ENCODE measurements at regions not wholly inside any gene's neighbourhood (a gene's known extent, or its start where the extent isn't known, plus 50 kb on each side); places are given as distances from the start of the nearest gene placed in this dataset.

DNA sequence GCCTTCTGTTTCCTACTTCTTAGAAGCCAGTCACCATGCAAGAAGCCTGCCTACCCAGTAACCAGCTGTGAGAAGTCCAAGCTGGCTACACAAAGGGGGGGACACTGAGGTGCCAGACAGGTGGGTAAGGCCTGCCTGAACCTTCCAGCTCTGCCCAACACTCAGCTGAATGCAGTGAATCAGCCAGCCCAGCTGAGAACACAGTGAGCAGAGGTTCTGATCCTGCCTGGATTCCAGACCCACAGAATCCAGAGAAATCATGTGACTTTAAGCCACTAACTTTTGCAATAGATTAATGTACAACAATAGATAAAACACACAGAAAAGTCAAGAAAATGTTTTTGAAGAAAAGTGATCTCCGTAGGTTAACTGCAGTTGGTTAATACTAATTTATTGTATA lies 151.7 kb downstream of the EFNB2 start:
- DNase-seq (ENCODE audit: low read depth in 2 of 2): no peak

DNA sequence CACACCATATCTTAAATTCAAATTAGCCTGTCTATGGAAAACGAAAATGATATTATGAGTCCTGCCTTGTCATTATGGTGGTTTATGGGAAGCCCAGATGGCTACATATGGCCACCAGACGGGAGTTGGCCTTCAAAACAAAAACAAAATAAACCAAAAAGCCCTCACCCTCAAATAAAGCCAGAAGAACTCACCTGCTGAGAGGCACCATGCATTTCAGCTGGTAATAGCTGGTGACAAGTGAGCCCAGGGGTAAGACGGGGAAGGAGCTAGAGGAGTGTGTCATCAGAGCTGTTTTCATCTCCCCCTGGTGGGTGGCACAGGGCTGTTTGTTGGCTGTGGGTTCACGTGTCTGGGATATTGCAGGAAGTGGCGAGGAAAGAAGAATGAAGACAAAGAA lies 152.9 kb downstream of the EFNB2 start:
- no peak for DNase-seq (ENCODE audit: low read depth in 2 of 2)

DNA sequence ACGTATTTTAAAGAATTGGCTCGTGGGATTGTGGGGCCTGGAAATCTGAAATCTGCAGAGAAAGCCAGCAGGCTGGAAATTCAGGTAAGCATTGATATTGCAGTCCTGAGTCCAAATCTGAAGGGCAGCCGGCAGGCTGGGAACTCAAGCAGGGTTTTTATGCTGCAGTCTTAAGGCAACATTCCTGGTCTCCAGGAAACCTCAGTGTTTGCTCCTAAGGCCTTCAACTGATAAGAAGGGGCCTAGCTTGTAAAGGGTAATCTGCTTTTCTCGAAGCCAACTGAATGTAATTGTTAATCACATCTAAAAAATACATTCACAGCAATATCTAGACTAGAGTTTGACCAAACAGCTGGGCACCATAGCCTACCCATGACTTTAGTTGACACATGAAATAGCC lies 154.4 kb downstream of the EFNB2 start:
- DNase-seq (ENCODE audit: low read depth in 2 of 2): no peak

DNA sequence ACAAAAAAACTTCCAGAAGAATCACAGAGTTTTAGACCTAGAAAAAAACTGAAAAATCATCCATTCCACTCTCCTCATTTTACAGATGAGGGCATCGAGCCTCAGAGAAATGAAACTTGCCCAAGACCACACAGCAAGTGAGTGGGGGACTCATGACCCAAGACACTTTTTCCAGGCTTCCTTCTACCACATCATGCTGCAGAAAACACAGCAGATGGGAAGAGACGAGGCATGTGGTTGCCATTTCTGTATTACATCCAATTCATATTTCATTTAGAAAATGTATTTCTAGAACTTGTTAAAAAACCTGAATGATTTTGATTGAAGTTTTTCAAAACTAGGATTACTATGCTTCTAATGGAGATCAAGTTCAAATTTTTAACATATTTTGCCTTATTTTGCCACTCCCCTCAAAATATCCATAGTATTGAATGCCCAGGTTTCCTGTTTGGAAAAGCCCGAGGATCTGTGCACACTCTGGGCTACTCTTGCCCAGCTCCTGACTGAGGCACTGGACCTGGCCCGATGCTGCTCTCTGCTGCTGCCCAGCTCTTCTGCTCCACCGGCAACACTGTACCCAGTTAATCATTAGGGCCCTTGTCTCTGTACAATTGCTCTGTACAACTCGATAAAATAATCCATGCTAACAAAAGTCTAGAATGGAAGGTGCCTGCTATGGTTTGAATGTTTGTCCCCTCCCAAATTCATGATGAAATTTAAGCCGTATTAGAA lies 157.4 kb downstream of the EFNB2 start:
- DNase-seq (ENCODE audit: low read depth in 2 of 2): no peak

DNA sequence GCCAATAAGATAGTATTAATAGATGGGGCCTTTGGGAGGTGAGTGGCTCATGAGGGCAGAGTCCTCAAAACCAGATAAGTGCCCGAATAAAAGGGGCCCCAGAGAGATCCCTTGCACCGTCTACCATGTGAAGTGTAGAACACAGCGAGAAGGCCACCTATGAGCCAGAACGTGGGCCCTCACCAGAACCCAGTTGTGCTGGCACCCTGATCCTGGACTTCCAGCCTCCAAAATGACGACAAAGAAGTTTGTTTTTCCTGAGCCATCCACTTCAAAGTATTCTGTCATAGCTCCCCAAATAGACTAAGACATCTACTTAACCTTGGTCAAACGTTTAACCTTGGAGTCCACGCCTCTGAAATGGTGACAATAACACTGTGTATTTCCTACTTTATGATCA lies 158.1 kb downstream of the EFNB2 start:
- no peak for DNase-seq (ENCODE audit: low read depth in 2 of 2)

DNA sequence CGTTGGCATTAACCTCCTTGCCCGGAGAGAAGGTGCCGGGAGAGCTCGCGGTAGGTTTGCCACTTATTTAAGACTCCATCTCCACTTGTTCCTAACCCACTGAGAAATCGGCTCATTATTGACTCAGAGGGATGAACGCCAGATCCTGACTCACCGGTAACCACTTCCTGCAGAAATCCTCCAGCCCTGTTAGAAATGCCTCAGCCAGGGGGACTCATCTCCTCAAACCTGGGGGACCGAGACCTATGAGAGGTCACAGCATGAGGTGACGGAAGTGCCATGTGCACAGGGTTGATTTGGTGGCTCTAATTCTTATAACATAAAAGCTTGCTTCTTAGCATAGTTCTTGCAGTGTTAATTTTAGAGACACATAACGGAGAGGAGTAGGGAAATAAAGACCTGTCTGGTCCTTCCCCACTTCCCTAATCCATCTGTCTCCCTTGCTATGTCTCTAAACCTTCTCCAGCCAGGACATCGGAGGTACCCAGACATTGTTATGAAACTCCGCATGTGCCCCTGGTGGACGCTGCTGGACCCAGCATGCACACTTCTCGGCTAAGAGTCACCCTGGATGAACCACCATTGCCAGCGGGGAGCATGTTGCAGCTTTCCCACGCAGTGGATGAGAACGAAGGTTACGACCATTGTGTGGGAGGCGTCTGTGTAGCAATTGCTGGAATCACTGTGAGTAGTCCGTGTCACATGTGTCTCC lies 158.9 kb downstream of the EFNB2 start:
- DNase-seq (ENCODE audit: low read depth in 2 of 2): no peak

DNA sequence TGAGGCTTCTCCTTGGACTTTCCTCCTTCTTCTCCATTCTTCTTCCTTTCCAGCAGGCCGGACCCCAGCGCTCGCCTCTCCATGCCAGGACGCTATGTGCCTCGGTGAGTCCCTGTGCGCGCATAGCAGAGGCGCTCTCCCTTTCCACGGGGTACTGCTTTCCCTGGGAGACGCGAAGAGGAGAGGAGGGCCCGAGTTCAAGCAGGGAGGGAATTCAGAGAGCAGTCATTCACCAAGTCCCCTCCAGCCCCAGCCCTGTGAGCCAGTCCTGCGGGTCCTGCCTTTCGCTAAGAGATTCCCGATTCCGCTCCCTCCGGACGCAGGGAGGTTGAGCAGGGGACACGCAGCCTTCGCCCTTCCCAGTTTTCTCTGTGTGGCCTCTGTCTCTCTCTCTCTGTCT lies 160.4 kb downstream of the EFNB2 start:
- DNase-seq (ENCODE audit: low read depth in 2 of 2): no peak

DNA sequence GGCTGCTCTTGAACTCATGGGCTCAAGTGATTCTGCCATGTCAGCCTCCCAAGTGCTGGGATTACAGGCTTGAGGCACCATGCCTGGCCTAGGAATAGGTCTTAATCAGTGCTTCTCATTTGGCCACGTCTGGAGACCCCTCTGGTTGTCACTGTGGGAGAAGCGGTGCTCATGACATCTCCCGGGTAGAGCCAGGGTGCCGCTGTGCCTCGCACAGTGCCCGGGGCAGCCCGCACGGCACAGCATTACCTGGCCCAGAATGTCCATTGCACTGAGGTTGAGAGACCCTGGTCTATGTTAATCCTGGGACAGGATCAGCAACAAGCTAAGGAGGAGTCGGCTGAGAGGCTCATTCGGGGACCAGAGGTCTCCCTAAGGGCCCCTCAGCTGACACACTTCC lies 160.8 kb downstream of the EFNB2 start:
- DNase-seq (ENCODE audit: low read depth in 2 of 2): no peak

DNA sequence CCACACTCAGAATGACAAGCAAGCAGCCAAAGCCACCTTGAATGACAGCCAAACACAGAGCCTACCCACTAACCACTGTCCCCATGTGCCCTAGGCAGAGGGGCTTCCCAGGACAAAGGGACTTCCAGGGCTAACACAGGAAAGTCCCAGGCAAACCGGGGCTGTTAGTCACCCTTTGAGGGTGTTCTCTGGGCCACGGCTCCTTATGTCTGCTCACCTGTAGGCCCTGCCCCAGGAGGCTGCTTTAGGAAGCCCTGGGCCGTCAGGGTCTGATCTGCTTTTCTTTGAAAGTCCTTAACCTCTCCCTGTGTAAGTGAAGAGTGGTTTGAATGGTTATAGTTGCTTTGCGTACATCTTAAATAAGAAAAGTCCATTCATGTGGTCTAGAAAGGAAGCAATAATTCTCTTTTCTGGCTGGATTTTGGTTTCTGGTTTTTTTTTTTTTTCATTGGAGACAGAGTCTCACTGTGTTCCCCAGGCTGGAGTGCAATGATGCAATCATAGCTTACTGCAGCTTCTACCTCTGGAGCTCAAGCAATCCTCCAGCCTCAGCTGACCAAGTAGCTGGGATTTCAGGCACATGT lies 161.4 kb downstream of the EFNB2 start:
- DNase-seq (ENCODE audit: low read depth in 2 of 2): no peak

DNA sequence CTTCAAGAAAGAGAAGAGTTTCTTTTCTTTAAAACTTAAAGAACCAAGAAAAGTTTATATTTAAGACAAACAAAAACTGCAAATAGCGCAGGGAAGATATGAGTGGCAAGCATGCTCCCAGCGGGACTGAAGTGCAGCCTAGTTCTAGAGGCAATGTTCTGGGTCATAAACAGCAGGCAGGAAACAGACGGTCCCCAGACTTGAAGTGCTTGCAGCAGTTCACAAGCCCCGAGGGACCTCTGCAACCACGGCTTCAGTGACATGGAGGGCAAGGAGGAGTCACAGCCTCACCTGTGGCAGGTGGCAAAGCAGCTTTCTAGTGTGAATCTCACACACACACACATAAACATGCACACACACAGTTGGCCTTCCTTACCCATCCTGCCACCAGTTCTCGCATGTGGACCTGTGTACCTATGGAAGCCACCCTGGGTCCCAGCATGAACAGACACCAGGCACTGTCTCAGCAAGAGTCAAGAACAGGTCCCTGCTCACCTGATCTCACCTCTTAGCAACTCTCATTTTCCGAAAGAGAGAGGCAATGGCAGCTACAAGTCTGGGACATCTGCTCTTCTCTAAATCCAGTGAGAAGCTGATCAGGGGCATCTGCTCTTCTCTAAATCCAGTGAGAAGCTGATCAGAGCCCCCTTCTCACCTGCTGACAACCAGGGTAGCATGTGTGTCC lies 162.0 kb downstream of the EFNB2 start:
- no peak for DNase-seq (ENCODE audit: low read depth in 2 of 2)

DNA sequence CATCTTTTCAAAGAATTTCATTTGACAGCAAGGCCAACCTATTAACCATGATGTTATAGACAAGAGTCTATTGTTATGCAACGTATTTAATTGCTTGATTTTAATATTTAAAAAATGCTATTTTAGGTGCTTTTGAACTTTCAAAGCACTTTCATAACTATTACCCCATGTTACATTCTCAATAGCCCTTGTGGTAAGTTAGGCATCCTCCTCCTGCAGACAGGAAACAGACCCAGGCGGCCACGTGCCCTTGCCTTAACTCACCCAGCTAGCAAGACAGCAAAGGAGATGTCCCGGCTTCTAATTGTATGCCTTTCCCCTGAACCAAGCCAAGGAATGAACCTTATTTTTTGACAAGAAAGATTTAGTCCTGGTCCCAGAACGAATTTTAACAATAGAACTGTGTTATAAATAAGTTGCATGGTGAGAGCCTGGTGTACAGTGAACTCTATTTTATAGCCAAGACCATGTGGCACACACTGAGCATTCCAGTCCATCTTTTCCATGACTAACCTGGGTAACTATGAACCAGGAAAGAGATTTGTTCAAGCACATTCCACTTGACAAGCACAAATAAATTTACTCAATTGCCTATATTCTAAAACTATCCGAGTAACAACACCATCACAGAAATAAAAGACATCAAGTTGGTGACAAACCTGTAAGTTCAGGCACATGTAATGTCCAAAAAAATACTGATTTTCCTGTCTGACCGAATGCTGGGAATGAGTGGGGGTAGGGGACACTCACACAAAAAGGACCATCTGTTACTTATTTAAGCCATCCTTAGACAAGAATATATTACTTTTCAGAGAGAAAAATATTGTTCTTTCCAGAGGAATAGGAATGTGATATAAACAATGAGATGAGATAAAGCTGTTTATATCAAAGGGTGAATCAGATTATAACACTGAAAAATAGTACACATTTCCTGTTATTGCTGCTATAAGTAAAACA lies 163.0 kb downstream of the EFNB2 start:
- DNase-seq (ENCODE audit: low read depth in 2 of 2): no peak

DNA sequence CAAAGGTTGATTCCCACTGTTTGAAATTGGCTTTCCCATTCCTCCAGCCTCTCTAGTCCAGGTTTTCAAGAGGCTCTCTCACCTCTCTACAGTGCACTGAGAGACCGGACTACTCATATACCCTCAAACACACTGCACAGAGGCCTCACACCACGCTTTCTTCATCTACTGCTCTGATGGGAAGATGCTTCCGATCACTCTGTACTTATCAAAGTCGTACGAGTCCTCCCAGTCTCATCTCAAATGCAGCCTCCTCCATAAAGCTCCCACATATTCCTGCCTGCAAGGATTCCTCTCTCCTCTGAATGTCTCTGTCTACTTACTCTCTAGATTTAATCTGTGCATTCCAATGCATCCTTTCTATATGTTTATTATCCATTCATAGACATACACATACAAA lies 164.4 kb downstream of the EFNB2 start:
- DNase-seq (ENCODE audit: low read depth in 2 of 2): no peak

DNA sequence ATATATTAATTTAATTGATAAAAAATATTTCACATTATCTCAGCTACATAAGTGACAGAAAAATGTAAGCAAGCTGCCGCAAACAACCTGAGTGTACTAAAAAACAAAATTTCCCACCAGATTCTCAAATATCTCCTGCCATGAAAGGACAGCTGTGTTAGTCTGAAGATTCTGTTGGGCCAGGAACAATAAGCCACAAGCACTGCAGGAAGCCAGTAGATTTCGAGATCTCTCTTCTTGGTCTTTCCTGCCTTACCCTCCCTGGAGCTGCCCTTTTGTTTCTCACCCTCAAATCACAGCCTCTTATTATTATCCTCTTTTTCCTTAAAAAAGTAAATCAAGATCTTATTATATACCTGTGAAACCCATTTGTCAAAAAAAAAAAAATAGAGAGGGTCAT lies 165.6 kb downstream of the EFNB2 start:
- DNase-seq (ENCODE audit: low read depth in 2 of 2): no peak

DNA sequence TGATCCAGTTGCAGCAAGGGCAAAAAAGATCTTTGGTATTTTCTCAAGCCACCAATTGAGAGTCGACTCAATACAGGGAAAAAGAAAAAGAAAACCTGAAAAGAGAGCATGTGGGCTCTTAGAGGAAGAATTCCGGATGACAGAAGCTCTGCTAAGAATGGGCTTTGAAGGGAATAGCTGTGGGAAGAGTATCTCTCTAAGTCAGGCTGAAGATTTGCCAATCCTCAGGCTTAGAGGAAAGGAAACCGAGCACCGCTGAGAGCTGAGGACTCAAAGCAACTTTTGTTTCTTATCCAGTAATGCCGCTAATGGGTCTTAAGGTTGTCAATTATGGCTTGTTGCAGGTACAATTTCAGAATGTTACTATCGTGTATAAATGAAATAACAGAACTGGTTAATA lies 166.4 kb downstream of the EFNB2 start:
- no peak for DNase-seq (ENCODE audit: low read depth in 2 of 2)

DNA sequence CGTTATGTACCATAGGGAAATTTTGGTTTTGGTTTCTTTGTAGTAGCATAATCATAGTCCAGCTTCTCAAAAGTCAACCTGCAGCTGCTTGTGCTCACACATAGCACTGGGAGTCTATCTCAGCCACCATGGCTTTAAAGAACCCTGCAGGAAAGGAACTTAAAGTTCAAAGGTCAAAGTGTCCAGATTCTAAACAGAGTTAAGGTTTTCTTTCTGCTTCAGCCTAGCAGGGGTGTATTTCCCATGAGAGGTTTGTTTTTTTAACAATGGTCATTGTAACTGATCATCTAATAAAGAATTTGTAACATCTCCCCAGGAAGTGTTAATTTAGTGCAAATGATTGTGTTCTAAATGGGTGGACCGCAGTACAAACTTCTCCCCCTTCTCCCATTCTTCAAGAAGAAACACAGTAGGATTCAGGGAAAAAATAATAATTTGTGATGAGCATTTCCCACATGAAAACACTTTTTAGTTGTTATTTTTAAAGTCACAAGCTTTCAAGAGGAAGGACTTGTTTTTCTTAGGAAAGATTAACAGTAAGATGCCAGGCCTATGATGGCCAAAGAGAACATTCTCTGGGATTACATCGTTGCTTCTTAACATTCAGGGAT lies 168.0 kb downstream of the EFNB2 start:
- no peak for DNase-seq (ENCODE audit: low read depth in 2 of 2)

DNA sequence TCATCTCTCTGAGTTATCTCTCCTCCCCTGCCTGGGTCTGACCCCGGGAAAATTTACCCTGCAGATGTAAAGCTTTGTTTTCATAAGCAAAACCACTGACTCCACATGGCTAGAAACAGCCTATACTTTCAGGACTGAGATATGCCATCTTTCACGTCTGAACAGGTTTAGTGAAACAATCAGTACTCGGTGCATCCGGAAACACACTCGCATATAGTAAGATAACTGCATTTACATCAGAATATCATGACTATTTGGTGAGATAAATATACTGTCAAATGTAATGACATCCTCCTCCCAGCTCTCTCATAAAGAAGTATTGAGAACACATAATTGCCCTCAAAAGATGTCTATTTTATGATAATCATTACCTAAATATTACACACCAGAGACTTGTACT lies 172.8 kb downstream of the EFNB2 start:
- DNase-seq (ENCODE audit: low read depth in 2 of 2): no peak

DNA sequence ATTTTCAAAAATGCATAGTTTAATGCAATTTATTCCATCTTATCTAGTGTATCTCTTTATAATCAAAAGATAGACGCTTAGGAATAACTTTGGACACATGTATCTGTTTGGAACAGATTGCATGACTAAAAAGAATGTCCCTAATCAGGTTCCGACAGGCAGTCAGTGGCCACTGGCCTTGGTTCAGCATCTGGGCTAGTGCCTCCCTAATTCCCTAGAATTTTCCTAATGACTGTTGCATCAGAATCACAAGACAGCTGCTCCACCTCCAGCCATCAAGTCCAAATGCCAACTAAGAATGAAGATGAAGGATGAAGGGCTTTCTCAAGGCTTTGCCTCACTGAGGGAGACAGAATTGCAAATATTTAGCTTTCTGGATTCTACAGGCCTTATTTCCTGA lies 173.8 kb downstream of the EFNB2 start:
- no peak for DNase-seq (ENCODE audit: low read depth in 2 of 2)

DNA sequence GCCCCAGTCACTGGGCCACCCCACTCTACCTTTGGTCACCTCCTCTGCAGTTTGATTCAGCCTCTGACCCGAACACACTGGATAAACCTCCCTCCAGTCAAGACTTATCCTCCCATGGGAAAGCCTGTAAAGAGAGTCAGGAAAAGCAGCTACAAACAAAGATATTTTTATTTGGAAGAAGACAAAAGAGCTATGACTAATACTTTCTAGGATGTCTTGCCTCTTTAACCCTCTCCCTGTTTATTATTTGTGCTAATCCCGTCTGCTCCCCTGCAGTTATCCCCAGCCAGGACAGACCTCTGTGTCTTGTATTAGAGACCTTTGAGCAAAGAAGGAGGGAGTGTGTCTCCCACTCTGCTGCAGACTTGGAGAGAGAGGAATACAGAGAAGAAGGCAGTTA lies 178.3 kb downstream of the EFNB2 start:
- no peak for DNase-seq (ENCODE audit: low read depth in 2 of 2)

DNA sequence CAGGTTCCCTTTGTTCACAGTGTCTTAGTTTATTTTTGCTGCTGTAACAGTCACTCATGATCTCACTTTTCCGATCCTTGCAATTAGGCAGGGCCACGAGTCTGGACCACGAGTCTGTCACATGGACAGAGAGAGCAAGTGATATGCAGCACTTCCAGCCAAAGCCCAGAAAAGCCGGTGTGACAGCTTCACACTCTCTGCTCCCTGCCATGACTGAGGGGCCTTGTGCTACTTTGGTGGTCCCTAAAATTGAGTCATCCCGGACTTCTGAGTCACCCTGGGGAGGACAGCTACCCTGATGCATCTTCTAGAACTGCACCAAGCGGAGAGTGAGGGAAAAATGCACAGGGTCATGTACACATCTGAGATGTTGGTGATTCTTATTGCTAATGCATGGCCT lies 179.6 kb downstream of the EFNB2 start:
- DNase-seq (ENCODE audit: low read depth in 2 of 2): no peak

DNA sequence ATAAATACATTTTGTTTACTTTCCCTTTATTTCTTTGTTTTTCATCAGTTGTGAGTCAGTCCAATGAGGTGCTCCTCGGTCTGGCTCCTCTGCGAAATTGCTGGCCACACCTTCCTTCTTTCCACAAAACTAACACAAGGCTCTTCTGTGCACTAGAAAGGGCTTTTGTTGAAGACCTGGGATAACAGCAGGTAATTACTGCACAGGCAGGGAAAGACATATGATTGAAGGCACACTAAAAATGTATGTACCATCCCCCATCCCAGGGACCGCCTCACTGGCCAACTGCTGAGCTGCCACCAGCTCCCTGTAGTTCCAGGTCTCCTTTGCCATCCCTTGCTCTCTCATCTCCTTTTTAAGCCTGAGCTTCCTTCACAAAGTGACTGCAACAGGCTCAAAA lies 180.5 kb downstream of the EFNB2 start:
- no peak for DNase-seq (ENCODE audit: low read depth in 2 of 2)

DNA sequence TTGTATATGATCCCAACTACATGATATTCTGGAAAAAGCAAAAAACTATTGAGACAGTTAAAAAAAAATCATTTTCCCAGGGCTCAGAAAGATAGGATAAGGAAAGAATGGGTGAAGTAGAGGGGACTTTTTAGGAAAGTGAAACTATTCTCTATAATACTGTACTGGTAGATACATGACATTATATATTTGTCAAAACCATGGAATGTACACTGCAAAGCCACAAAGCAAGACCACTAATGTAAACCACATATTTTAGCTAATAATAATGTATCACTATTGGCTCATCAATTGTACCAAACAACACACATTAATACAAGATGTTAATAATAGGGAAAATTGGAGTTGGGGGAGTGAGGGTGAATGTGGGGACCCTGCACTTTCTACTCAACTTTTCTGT lies 182.6 kb downstream of the EFNB2 start:
- no peak for DNase-seq (ENCODE audit: low read depth in 2 of 2)

Measured in stimulated activated CD4-positive, alpha-beta T cell treated with anti-CD3 and anti-CD28 coated beads, Interleukin-12 subunit alpha, Interleukin-12 subunit beta, amount 100 ng/mL, for 24 hours (primary cell).